HTR-8/SVneo (cell line): ENCODE measurements at regions not wholly inside any gene's neighbourhood (a gene's known extent, or its start where the extent isn't known, plus 50 kb on each side); places are given as distances from the start of the nearest gene placed in this dataset.

ENCODE experiments used
- DNase-seq: peaks from one replicate; pipeline ENCODE4 v3.0.0; 2011; ENCODE audit warnings: low spot score, mixed read lengths; ENCODE audit not compliant: insufficient read length
- FAIRE-seq: peaks from 2 replicates; lab custom pipeline; 2011; peaks lifted over from hg19 to GRCh38; lab: Jason Lieb, UNC

GRCh38 chr13:103866048-103866447, 799.8 kb upstream of the SLC10A2 start:
- no peak for DNase-seq
- no peak for FAIRE-seq

GRCh38 chr13:103862525-103862924, 796.3 kb upstream of the SLC10A2 start:
- FAIRE-seq (no peak), DNase-seq (no peak)

- no peak for DNase-seq
- FAIRE-seq, result no peak
These were observed 793.7 kb upstream of the SLC10A2 start for GRCh38 chr13:103859952-103860351.

- no peak for FAIRE-seq
- DNase-seq, result no peak
These were observed 785.8 kb upstream of the SLC10A2 start for GRCh38 chr13:103852036-103852435.

- DNase-seq, result no peak
- no peak for FAIRE-seq
These were observed 778.3 kb upstream of the SLC10A2 start for GRCh38 chr13:103844471-103844870.

GRCh38 chr13:103839460-103839859, 773.2 kb upstream of the SLC10A2 start:
- DNase-seq, result peak; percentile 0
- FAIRE-seq, result no peak

GRCh38 chr13:103835052-103835451, 768.8 kb upstream of the SLC10A2 start:
- FAIRE-seq (no peak), DNase-seq (no peak)

GRCh38 chr13:103833294-103833852, 767.2 kb upstream of the SLC10A2 start:
- FAIRE-seq, result no peak

GRCh38 chr13:103815619-103816018, 749.4 kb upstream of the SLC10A2 start:
- no peak for FAIRE-seq
- DNase-seq, result no peak

More at GRCh38 chr13:103833294-103833852, 767.2 kb upstream of the SLC10A2 start:
- DNase-seq, result no peak

- DNase-seq (no peak), FAIRE-seq (no peak)
These were observed 746.8 kb upstream of the SLC10A2 start for GRCh38 chr13:103812971-103813370.

- FAIRE-seq (no peak), DNase-seq (no peak)
These were observed 746.3 kb upstream of the SLC10A2 start for GRCh38 chr13:103812558-103812957.

GRCh38 chr13:103810026-103810425, 743.8 kb upstream of the SLC10A2 start:
- DNase-seq, result no peak
- FAIRE-seq, result no peak

- DNase-seq (no peak), FAIRE-seq (no peak)
These were observed 739.6 kb upstream of the SLC10A2 start for GRCh38 chr13:103805771-103806170.

- no peak for DNase-seq
- FAIRE-seq, result no peak
These were observed 737.1 kb upstream of the SLC10A2 start for GRCh38 chr13:103803349-103803748.

GRCh38 chr13:103799028-103799427, 732.8 kb upstream of the SLC10A2 start:
- no peak for FAIRE-seq

GRCh38 chr13:103795892-103796478, 729.8 kb upstream of the SLC10A2 start:
- no peak for DNase-seq
- FAIRE-seq, result no peak

More at GRCh38 chr13:103799028-103799427, 732.8 kb upstream of the SLC10A2 start:
- DNase-seq, result no peak

- DNase-seq, result no peak
- FAIRE-seq, result no peak
These were observed 728.3 kb upstream of the SLC10A2 start for GRCh38 chr13:103794526-103794925.

- DNase-seq (peak; percentile 0), FAIRE-seq (no peak)
These were observed 721.9 kb upstream of the SLC10A2 start for GRCh38 chr13:103788061-103788652.

- DNase-seq (no peak), FAIRE-seq (no peak)
These were observed 706.4 kb upstream of the SLC10A2 start for GRCh38 chr13:103772576-103772975.

GRCh38 chr13:103762523-103762922, 696.3 kb upstream of the SLC10A2 start:
- no peak for DNase-seq

GRCh38 chr13:103759361-103759760, 693.1 kb upstream of the SLC10A2 start:
- DNase-seq (no peak), FAIRE-seq (no peak)

More at GRCh38 chr13:103762523-103762922, 696.3 kb upstream of the SLC10A2 start:
- no peak for FAIRE-seq

- FAIRE-seq (no peak), DNase-seq (no peak)
These were observed 692.0 kb upstream of the SLC10A2 start for GRCh38 chr13:103758222-103758621.
